ENCODE measurements at regions not wholly inside any gene's neighbourhood (a gene's known extent, or its start where the extent isn't known, plus 50 kb on each side); places are given as distances from the start of the nearest gene placed in this dataset.

GRCh38 chr16:5670198-5670597 lies 572.6 kb upstream of the EEF2KMT start:
- Histone ChIP-seq H4K20me1 (ENCODE audit: insufficient read depth) (no peaks in the 10 kb centered on the region), H3K27me3 (ENCODE audit: insufficient read depth, low read length) (0 out of 2 replicates have a peak, but pooled peaks cover 4% of the 10 kb centered on the region), H3K4me2 (ENCODE audit: low read length) (no peak overlapping the region), H2AFZ (ENCODE audit: low read depth, low read length, poor library complexity, severe bottlenecking) (no peak overlapping the region), H3K27ac (ENCODE audit: low read depth, low read length) (no peak overlapping the region), H3K9me2 (ENCODE audit: insufficient read depth) (no peaks in the 10 kb centered on the region), H3K9ac (ENCODE audit: low read length) (no peak overlapping the region), H3K4me1 (ENCODE audit: control insufficient read depth in 1 of 2, insufficient read depth in 2 of 2, low read length in 2 of 2) (no peaks in the 10 kb centered on the region), H3K79me2 (ENCODE audit: insufficient read depth, low read length) (no peaks in the 10 kb centered on the region), H3K4me3 (replicated peaks in 1 of 2; ENCODE audit: low read depth in 1 of 2, low read length in 2 of 2) (no peak overlapping the region), H3K9me3 (ENCODE audit: control insufficient read depth in 1 of 2, insufficient read depth in 1 of 2, low read depth in 1 of 2, low read length in 2 of 2) (no peaks in the 10 kb centered on the region), H3K36me3 (ENCODE audit: control insufficient read depth in 1 of 2, insufficient read depth in 2 of 2, low read length in 2 of 2) (no peaks in the 10 kb centered on the region)
- RAD21 ChIA-PET (ENCODE audit: low non-redundant PET in 1 of 2, low total read pairs in 2 of 2, uncharacterized antibody in 2 of 2, unreplicated experiment in 2 of 2), result no interaction called here
- no peak for ATAC-seq
- CTCF ChIA-PET, result no interaction called here
- no TSS peak for BruUV-seq (replicated peaks)
- TF ChIP-seq REST (IDR thresholded peaks at IDR 0.05; ENCODE audit: low read depth), result no peak
- no peak for TF ChIP-seq MAX (IDR thresholded peaks at IDR 0.05)
- no peak for DNase-seq (ENCODE audit: low read depth, low spot score)
- intact Hi-C loops (cut with micrococcal nuclease), result no loop called here
- POLR2A ChIA-PET, result no interaction called here

GRCh38 chr16:5668553-5668952 lies 571.0 kb upstream of the EEF2KMT start:
- Histone ChIP-seq H3K36me3 (ENCODE audit: control insufficient read depth in 1 of 2, insufficient read depth in 2 of 2, low read length in 2 of 2) (no peaks in the 10 kb centered on the region), H3K9me3 (ENCODE audit: control insufficient read depth in 1 of 2, insufficient read depth in 1 of 2, low read depth in 1 of 2, low read length in 2 of 2) (no peaks in the 10 kb centered on the region), H3K4me1 (ENCODE audit: control insufficient read depth in 1 of 2, insufficient read depth in 2 of 2, low read length in 2 of 2) (no peaks in the 10 kb centered on the region), H3K27ac (ENCODE audit: low read depth, low read length) (no peak overlapping the region), H3K79me2 (ENCODE audit: insufficient read depth, low read length) (no peaks in the 10 kb centered on the region), H3K9me2 (ENCODE audit: insufficient read depth) (no peaks in the 10 kb centered on the region), H3K4me2 (ENCODE audit: low read length) (no peak overlapping the region), H2AFZ (ENCODE audit: low read depth, low read length, poor library complexity, severe bottlenecking) (no peak overlapping the region), H4K20me1 (ENCODE audit: insufficient read depth) (no peaks in the 10 kb centered on the region), H3K4me3 (replicated peaks in 1 of 2; ENCODE audit: low read depth in 1 of 2, low read length in 2 of 2) (no peak overlapping the region), H3K9ac (ENCODE audit: low read length) (no peak overlapping the region), H3K27me3 (ENCODE audit: insufficient read depth, low read length) (0 out of 2 replicates have a peak, but pooled peaks cover 4% of the 10 kb centered on the region)
- ChIA-PET RAD21 (ENCODE audit: low non-redundant PET in 1 of 2, low total read pairs in 2 of 2, uncharacterized antibody in 2 of 2, unreplicated experiment in 2 of 2) (no interaction called here), POLR2A (no interaction called here), CTCF (no interaction called here)
- ATAC-seq (no peak), DNase-seq (ENCODE audit: low read depth, low spot score) (no peak)
- TF ChIP-seq TCF7L2 (IDR thresholded peaks at IDR 0.05; ENCODE audit: borderline replicate concordance, extremely low read depth, insufficient read depth, insufficient read length), result no peak
- no peak for TF ChIP-seq ZBTB33 (IDR thresholded peaks at IDR 0.05; ENCODE audit: extremely low read depth, insufficient replicate concordance, low read length)
- TF ChIP-seq MAX (IDR thresholded peaks at IDR 0.05), result no peak
- TF ChIP-seq RAD21 (IDR thresholded peaks at IDR 0.05; ENCODE audit: low read depth), result no peak
- TF ChIP-seq CTCF (IDR thresholded peaks at IDR 0.05 in 2 of 3, conservative IDR thresholded peaks at IDR 0.05 in 1 of 3; ENCODE audit: borderline replicate concordance in 1 of 3, insufficient read depth in 1 of 3, low read depth in 2 of 3, low read length in 2 of 3), result no peak
- BruUV-seq (replicated peaks), result no TSS peak
- intact Hi-C loops (cut with micrococcal nuclease), result no loop called here
